Sigmoid colon (tissue), 6 donors: ENCODE measurements at regions not wholly inside any gene's neighbourhood (a gene's known extent, or its start where the extent isn't known, plus 50 kb on each side); places are given as distances from the start of the nearest gene placed in this dataset.
"Not testable (repeated sequence)": the region's sequence is repeated elsewhere in the genome, so short reads cannot be mapped to it uniquely, and the experiment has no call there.

Experiments used
- DNase-seq: peaks from one replicate; pipeline ENCODE4 v3.0.0-alpha.2; 2019
- H3K27ac ChIP-seq, 4 donors: fragments of 200-600 bp; sonication (generic); one replicate each; pipeline ENCODE4 v1.5.1; 2016 to 2019; ENCODE audit warnings: mild to moderate bottlenecking in 1 of 4
- H3K27me3 ChIP-seq, 3 donors: fragments of 200-600 bp; sonication (generic); one replicate each; pipeline ENCODE4 v1.5.1; 2019; ENCODE audit warnings: mild to moderate bottlenecking in 1 of 3
- H3K36me3 ChIP-seq, 4 donors: fragments of 200-600 bp; sonication (generic); one replicate each; pipeline ENCODE4 v1.5.1; 2016 to 2019
- H3K4me1 ChIP-seq, 4 donors: fragments of 200-600 bp; sonication (generic); one replicate each; pipeline ENCODE4 v1.5.1; 2017 to 2019
- H3K4me3 ChIP-seq, 4 donors: fragments of 200-600 bp; sonication (generic); one replicate each; pipeline ENCODE4 v1.5.1; 2017 to 2019; ENCODE audit warnings: mild to moderate bottlenecking in 2 of 4, moderate library complexity in 1 of 4
- H3K9me3 ChIP-seq, 4 donors: fragments of 200-600 bp in 3 of 4; sonication (generic) in 3 of 4; one replicate each; pipeline versions ENCODE4 v1.5.1 to v1.6.1; 2013 to 2019
- CTCF ChIP-seq, 4 experiments: fragments of 450-650 bp in 3 of 4; fragments of 200-600 bp in 1 of 4; IDR thresholded peaks; one replicate each; pipeline ENCODE4 v1.5.1; 2016 to 2019; ENCODE audit warnings: antibody characterized with exemption in 4 of 4, mild to moderate bottlenecking in 3 of 4, moderate library complexity in 2 of 4
- EP300 ChIP-seq, 4 donors: sonication (generic); formaldehyde crosslinking; IDR thresholded peaks; one replicate each; pipeline ENCODE4 v1.6.1; 2017; ENCODE audit warnings: antibody characterized with exemption in 4 of 4
- POLR2A ChIP-seq, 2 donors: fragments of 450-650 bp; IDR thresholded peaks; one replicate each; pipeline ENCODE4 v1.6.1; 2016; ENCODE audit warnings: antibody characterized with exemption in 2 of 2, mild to moderate bottlenecking in 2 of 2, moderate library complexity in 2 of 2
- POLR2AphosphoS5 ChIP-seq, 4 donors: sonication (generic); formaldehyde crosslinking; IDR thresholded peaks; one replicate each; pipeline ENCODE4 v1.6.1; 2017; ENCODE audit warnings: antibody characterized with exemption in 4 of 4
- WGBS, 2 donors: extraction: QIAGEN DNeasy Blood & Tissue Kit; methylation state at CpG; one replicate each; pipeline ENCODE4 v1.1.7; 2013; 5-methylcytosine and 5-hydroxymethylcytosine counted together
- intact Hi-C: fragments of 100-400 bp; cut with DNase I; formaldehyde crosslinking; loops from one replicate; pipeline ENCODE4 v1.15.1; 2023
- donor health status: healthy with polysubstance abuse.
- donor health status: healthy.

GRCh38 chr14:106179761-106180160, 653.4 kb downstream of the TMEM121 start:
- intact Hi-C loops: no loop called here
- H3K4me1 ChIP-seq: no peaks in the 10 kb centered on the region
- H3K9me3 ChIP-seq: no peaks in the 10 kb centered on the region
- H3K4me3 ChIP-seq: no peak overlapping the region
- WGBS, 2 donors: 52 to 59% methylated on average over 2 of the region's 2 CpGs
- TF ChIP-seq EP300 (IDR thresholded peaks at IDR 0.05): no peak
- TF ChIP-seq CTCF (IDR thresholded peaks at IDR 0.05): no peak
- no peak for TF ChIP-seq POLR2A (IDR thresholded peaks at IDR 0.05)
- no peak for TF ChIP-seq POLR2AphosphoS5 (IDR thresholded peaks at IDR 0.05)
- H3K27me3 ChIP-seq: peaks cover 0 to 10% (median 0%) of the 10 kb centered on the region in 3 donors
- no peak overlapping the region for H3K27ac ChIP-seq
- no peaks in the 10 kb centered on the region for H3K36me3 ChIP-seq
- no peak for DNase-seq

DNA sequence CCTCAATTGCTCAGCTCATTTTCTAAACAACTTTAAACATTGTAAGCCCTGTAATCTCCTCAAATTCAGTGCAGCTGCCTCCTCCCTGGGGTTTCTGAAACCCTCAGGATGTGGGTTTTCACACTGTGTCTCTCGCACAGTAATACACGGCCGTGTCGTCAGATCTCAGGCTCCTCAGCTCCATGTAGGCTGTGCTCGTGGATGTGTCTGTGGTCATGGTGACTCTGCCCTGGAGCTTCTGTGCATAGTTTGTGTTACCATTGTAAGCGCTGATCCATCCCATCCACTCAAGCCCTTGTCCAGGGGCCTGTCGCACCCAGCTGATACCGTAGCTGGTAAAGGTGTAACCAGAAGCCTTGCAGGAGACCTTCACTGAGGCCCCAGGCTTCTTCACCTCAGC, 658.4 kb downstream of the TMEM121 start:
- H3K27me3 ChIP-seq: peaks cover 0 to 19% (median 0%) of the 10 kb centered on the region in 3 donors
- WGBS, 2 donors: 47 to 66% methylated on average over 8 of the region's 8 CpGs
- intact Hi-C loops, H3K4me3 ChIP-seq, H3K36me3 ChIP-seq, H3K4me1 ChIP-seq, H3K27ac ChIP-seq, DNase-seq, H3K9me3 ChIP-seq: not testable (repeated sequence)

GRCh38 chr14:106185174-106185836, 658.9 kb downstream of the TMEM121 start:
- 74 to 79% methylated on average over 6 of the region's 6 CpGs for WGBS, 2 donors
- H3K27ac ChIP-seq, H3K36me3 ChIP-seq, H3K4me3 ChIP-seq, intact Hi-C loops, DNase-seq, H3K4me1 ChIP-seq, H3K9me3 ChIP-seq: not testable (repeated sequence)
- H3K27me3 ChIP-seq: peaks cover 0 to 16% (median 0%) of the 10 kb centered on the region in 3 donors

GRCh38 chr14:106185837-106186233, 659.5 kb downstream of the TMEM121 start:
- H3K9me3 ChIP-seq: no peaks in the 10 kb centered on the region
- H3K4me3 ChIP-seq: no peak overlapping the region
- TF ChIP-seq POLR2A (IDR thresholded peaks at IDR 0.05) (no peak), EP300 (IDR thresholded peaks at IDR 0.05) (no peak), CTCF (IDR thresholded peaks at IDR 0.05) (no peak), POLR2AphosphoS5 (IDR thresholded peaks at IDR 0.05) (no peak)
- WGBS, 2 donors: 30 to 33% methylated on average over 4 of the region's 4 CpGs
- no peaks in the 10 kb centered on the region for H3K4me1 ChIP-seq
- peaks cover 0 to 16% (median 0%) of the 10 kb centered on the region in 3 donors for H3K27me3 ChIP-seq
- intact Hi-C loops: no loop called here
- H3K27ac ChIP-seq: no peak overlapping the region
- H3K36me3 ChIP-seq: no peaks in the 10 kb centered on the region
- no peak for DNase-seq

DNA sequence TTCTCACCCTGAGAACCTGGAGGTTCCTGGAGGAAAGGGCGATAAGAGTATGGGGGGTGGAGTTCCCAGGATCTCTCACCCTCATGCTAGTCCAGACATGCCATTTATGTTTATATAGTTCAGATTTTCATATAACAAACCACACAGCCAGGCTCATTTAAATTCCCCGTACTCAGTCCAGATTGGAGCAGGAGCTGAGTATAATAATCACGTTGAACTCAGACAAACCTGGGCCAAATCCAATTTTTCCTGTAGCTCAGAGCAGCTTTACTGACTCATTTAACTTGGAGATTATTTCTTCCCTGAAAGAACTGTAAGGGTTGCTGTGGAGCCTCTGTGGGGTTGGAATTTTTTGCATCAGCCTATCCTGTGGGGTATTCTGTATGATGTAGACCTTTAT, 660.8 kb downstream of the TMEM121 start:
- no peaks in the 10 kb centered on the region for H3K36me3 ChIP-seq
- no peak overlapping the region for H3K27ac ChIP-seq
- intact Hi-C loops: no loop called here
- no peaks in the 10 kb centered on the region for H3K9me3 ChIP-seq
- no peak overlapping the region for H3K4me3 ChIP-seq
- DNase-seq: no peak
- TF ChIP-seq POLR2AphosphoS5 (IDR thresholded peaks at IDR 0.05) (no peak), CTCF (IDR thresholded peaks at IDR 0.05) (no peak), EP300 (IDR thresholded peaks at IDR 0.05) (no peak), POLR2A (IDR thresholded peaks at IDR 0.05) (no peak)
- H3K4me1 ChIP-seq: no peaks in the 10 kb centered on the region
- peaks cover 0 to 16% (median 0%) of the 10 kb centered on the region in 3 donors for H3K27me3 ChIP-seq
- WGBS, 2 donors: 54 to 59% methylated on average over 3 of the region's 3 CpGs

DNA sequence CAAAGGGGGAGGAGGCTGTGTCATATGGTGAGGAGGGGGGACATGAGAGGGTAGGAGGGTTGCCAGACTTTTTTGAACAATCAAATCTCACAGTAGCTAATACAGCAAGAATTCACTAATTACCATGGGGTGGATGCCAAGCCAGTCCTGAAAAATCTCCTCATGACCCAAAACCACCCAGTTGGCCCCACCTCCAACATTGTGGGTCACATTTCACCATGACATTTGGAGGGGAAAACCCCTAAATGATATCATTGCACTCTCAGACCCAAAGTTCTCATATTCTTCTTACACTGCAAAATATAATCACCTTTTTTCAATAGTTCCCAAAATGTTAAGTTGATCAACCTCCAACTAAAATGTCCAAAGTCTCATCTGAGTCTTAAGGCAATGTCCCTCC, 666.3 kb downstream of the TMEM121 start:
- intact Hi-C loops, H3K4me3 ChIP-seq, H3K36me3 ChIP-seq, H3K27ac ChIP-seq, DNase-seq, H3K9me3 ChIP-seq, H3K27me3 ChIP-seq, H3K4me1 ChIP-seq: not testable (repeated sequence)

DNA sequence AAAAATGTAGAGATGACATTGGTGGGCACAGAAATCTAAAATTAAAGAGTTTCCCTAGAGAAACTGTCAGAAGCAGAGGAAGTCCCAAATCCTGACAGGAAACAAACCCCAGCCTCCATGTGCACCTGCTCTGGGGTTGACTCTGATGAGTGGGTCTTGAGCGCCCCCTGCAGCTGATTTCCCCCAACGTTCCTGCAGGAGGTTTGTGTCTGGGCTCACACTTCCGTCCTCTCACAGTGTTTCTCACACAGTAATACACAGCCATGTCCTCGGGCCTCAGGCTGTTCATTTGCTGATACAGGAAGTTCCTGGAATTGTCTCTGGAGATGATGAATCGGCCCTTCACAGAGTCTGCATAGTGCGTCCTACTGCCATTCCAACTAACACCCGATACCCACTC, 670.1 kb downstream of the TMEM121 start:
- H3K4me3 ChIP-seq: not testable (repeated sequence)
- 48 to 49% methylated on average over 7 of the region's 7 CpGs for WGBS, 2 donors

GRCh38 chr14:106197264-106197663, 670.9 kb downstream of the TMEM121 start:
- H3K4me1 ChIP-seq, H3K27me3 ChIP-seq, intact Hi-C loops, H3K36me3 ChIP-seq, H3K9me3 ChIP-seq, H3K27ac ChIP-seq, H3K4me3 ChIP-seq, DNase-seq: not testable (repeated sequence)
- 44 to 78% methylated on average over 4 of the region's 4 CpGs for WGBS, 2 donors

More for the DNA sequence above, 670.1 kb downstream of the TMEM121 start:
- H3K36me3 ChIP-seq, DNase-seq, intact Hi-C loops, H3K4me1 ChIP-seq, H3K27me3 ChIP-seq, H3K9me3 ChIP-seq, H3K27ac ChIP-seq: not testable (repeated sequence)
